HG03025 (cell line): ENCODE measurements at regions not wholly inside any gene's neighbourhood (a gene's known extent, or its start where the extent isn't known, plus 50 kb on each side); places are given as distances from the start of the nearest gene placed in this dataset.
"Not testable (repeated sequence)": the region's sequence is repeated elsewhere in the genome, so short reads cannot be mapped to it uniquely, and the experiment has no call there.

Experiments
- ATAC-seq: cut with Tn5 transposase; IDR thresholded peaks from one replicate; pipeline ENCODE4 v1.9.1; 2021; ENCODE audit warnings: mild to moderate bottlenecking, moderate library complexity; ENCODE audit not compliant: unreplicated experiment, low FRiP score

GRCh38 chr20:25853718-25854388 is 157.2 kb upstream of the ZNF337 start:
- ATAC-seq: not testable (repeated sequence)

- ATAC-seq: not testable (repeated sequence)
Measured at GRCh38 chr20:25852968-25853717, 156.5 kb upstream of the ZNF337 start.

GRCh38 chr20:25850133-25850532 is 153.5 kb upstream of the ZNF337 start:
- ATAC-seq: not testable (repeated sequence)

- no peak for ATAC-seq
Measured at GRCh38 chr20:25848222-25848621, 151.6 kb upstream of the ZNF337 start.

GRCh38 chr20:25844640-25845039 is 148.0 kb upstream of the ZNF337 start:
- not testable (repeated sequence) for ATAC-seq

GRCh38 chr20:25813511-25813910 is 116.9 kb upstream of the ZNF337 start:
- ATAC-seq: not testable (repeated sequence)

- ATAC-seq: not testable (repeated sequence)
Measured at GRCh38 chr20:25798174-25798993, 101.7 kb upstream of the ZNF337 start.

GRCh38 chr20:25797062-25797461 is 100.4 kb upstream of the ZNF337 start:
- ATAC-seq: not testable (repeated sequence)

- not testable (repeated sequence) for ATAC-seq
Measured at GRCh38 chr20:25777241-25777640, 80.6 kb upstream of the ZNF337 start.

- not testable (repeated sequence) for ATAC-seq
Measured at GRCh38 chr20:25774711-25775110, 78.1 kb upstream of the ZNF337 start.

GRCh38 chr20:25774203-25774602 is 77.5 kb upstream of the ZNF337 start:
- ATAC-seq: not testable (repeated sequence)

GRCh38 chr20:25772437-25772836 is 75.8 kb upstream of the ZNF337 start:
- not testable (repeated sequence) for ATAC-seq

- ATAC-seq: not testable (repeated sequence)
Measured at GRCh38 chr20:25771818-25772217, 75.2 kb upstream of the ZNF337 start.

GRCh38 chr20:25761596-25761995 is 64.9 kb upstream of the ZNF337 start:
- ATAC-seq: no peak

- ATAC-seq: not testable (repeated sequence)
Measured at GRCh38 chr20:25761046-25761445, 64.4 kb upstream of the ZNF337 start.

- ATAC-seq: no peak
Measured at GRCh38 chr20:25750765-25751696, 54.4 kb upstream of the ZNF337 start.

GRCh38 chr20:25750220-25750764 is 53.6 kb upstream of the ZNF337 start:
- ATAC-seq: no peak

GRCh38 chr20:25749649-25750048 is 53.0 kb upstream of the ZNF337 start:
- ATAC-seq: no peak
